ENCODE measurements at regions not wholly inside any gene's neighbourhood (a gene's known extent, or its start where the extent isn't known, plus 50 kb on each side); places are given as distances from the start of the nearest gene placed in this dataset.

DNA sequence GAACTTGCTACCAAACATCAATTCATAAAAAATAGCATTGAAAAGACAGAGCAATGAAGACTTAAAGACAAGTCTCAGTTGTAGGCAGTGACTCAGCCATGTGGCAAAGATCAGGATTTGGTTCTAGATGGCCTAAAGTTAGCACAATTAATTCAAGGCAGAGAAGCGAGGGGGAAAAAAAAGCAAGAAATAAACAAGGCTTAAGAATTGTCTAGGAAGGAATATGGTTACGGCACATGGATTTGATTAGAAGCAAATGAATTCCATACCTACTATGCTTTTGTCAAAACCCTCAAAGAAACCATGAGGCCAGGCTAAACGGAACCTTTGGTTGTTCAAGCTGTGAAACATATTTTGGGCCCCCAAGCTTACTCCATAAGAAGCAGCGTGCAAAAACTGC, 362.2 kb upstream of the KCNH7 start:
- Mint-ChIP-seq H3K27ac (ENCODE audit: unreplicated experiment) (no peak overlapping the region), H3K27me3 (ENCODE audit: unreplicated experiment) (no peaks in the 10 kb centered on the region), H3K9me3 (ENCODE audit: unreplicated experiment) (no peaks in the 10 kb centered on the region), H3K4me1 (ENCODE audit: unreplicated experiment) (no peaks in the 10 kb centered on the region), H3K36me3 (ENCODE audit: low read depth, unreplicated experiment) (no peaks in the 10 kb centered on the region), H3K4me3 (ENCODE audit: unreplicated experiment) (no peak overlapping the region)
- DNase-seq (ENCODE audit: low spot score): no peak
- TF ChIP-seq, protein P1, sequence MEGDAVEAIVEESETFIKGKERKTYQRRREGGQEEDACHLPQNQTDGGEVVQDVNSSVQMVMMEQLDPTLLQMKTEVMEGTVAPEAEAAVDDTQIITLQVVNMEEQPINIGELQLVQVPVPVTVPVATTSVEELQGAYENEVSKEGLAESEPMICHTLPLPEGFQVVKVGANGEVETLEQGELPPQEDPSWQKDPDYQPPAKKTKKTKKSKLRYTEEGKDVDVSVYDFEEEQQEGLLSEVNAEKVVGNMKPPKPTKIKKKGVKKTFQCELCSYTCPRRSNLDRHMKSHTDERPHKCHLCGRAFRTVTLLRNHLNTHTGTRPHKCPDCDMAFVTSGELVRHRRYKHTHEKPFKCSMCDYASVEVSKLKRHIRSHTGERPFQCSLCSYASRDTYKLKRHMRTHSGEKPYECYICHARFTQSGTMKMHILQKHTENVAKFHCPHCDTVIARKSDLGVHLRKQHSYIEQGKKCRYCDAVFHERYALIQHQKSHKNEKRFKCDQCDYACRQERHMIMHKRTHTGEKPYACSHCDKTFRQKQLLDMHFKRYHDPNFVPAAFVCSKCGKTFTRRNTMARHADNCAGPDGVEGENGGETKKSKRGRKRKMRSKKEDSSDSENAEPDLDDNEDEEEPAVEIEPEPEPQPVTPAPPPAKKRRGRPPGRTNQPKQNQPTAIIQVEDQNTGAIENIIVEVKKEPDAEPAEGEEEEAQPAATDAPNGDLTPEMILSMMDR (IDR thresholded peaks at IDR 0.05; ENCODE audit: unreplicated experiment): no peak

DNA sequence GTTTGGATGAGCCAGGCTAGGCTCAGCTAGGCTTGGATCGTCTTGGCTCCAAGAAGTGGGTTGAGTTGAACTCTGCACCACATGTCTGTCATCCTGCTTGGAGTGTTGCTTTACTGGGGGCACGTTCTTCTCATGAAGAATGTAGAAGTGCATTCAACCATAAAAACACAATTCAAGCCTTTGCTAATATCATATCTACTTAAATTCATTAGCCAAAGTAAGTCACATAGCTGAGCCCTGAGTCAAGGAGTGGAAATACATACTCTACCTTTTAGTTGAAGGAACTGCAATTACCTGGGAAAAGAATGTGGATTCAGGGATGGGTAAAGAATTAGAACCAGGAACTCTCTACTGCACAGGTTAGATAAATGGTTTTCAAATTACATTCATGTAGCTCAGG, 360.4 kb upstream of the KCNH7 start:
- no peak for DNase-seq (ENCODE audit: low spot score)
- H3K9me3 Mint-ChIP-seq (ENCODE audit: unreplicated experiment): no peaks in the 10 kb centered on the region
- no peak overlapping the region for H3K27ac Mint-ChIP-seq (ENCODE audit: unreplicated experiment)
- H3K4me3 Mint-ChIP-seq (ENCODE audit: unreplicated experiment): no peak overlapping the region
- TF ChIP-seq, protein P1 (IDR thresholded peaks at IDR 0.05; ENCODE audit: unreplicated experiment): no peak
- no peaks in the 10 kb centered on the region for H3K4me1 Mint-ChIP-seq (ENCODE audit: unreplicated experiment)
- no peaks in the 10 kb centered on the region for H3K27me3 Mint-ChIP-seq (ENCODE audit: unreplicated experiment)
- no peaks in the 10 kb centered on the region for H3K36me3 Mint-ChIP-seq (ENCODE audit: low read depth, unreplicated experiment)

DNA sequence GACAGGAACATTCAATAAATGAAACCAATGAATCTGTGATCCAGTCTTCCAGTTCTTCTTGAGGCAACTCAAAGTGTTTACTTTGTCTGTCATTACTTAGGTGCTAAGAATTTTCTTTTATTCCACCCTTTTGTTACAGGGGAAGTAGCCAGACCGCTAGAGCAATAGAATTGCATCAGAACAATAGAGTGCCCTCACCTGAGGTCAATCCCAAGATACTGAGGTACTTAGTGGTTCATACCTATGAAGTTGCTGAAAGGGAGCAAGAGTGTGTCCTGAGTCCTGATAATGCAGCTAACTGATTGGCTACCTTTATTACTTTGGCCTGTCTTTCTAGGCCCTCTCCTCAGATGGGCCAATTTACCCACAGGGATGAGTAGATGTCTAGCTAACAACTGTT, 359.4 kb upstream of the KCNH7 start:
- no peaks in the 10 kb centered on the region for H3K36me3 Mint-ChIP-seq (ENCODE audit: low read depth, unreplicated experiment)
- H3K9me3 Mint-ChIP-seq (ENCODE audit: unreplicated experiment): no peaks in the 10 kb centered on the region
- no peak for DNase-seq (ENCODE audit: low spot score)
- H3K4me3 Mint-ChIP-seq (ENCODE audit: unreplicated experiment): no peak overlapping the region
- no peaks in the 10 kb centered on the region for H3K27me3 Mint-ChIP-seq (ENCODE audit: unreplicated experiment)
- TF ChIP-seq, protein P1 (IDR thresholded peaks at IDR 0.05; ENCODE audit: unreplicated experiment): no peak
- H3K27ac Mint-ChIP-seq (ENCODE audit: unreplicated experiment): no peak overlapping the region
- no peaks in the 10 kb centered on the region for H3K4me1 Mint-ChIP-seq (ENCODE audit: unreplicated experiment)

DNA sequence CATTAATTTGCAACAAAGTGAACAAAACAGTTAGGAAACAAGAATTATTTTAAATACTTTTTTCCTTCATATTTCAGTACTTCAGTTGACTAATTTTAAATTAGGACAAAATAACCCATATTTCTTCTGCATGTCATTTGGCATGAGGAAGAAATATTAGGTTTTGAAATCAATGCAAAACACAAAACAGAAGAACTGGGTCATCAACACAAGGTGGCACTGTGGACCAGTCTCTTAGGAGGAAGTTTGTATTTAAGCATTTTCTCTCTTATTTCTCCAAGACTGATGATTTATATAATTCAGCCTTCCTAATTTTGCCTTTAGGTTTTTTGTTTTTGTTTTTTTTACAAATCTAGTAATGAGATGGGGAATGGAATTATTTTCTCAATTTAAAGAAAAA, 352.8 kb upstream of the KCNH7 start:
- Mint-ChIP-seq H3K27me3 (ENCODE audit: unreplicated experiment) (no peaks in the 10 kb centered on the region), H3K4me1 (ENCODE audit: unreplicated experiment) (peaks cover 14% of the 10 kb centered on the region), H3K36me3 (ENCODE audit: low read depth, unreplicated experiment) (no peaks in the 10 kb centered on the region), H3K9me3 (ENCODE audit: unreplicated experiment) (no peaks in the 10 kb centered on the region), H3K4me3 (ENCODE audit: unreplicated experiment) (no peak overlapping the region), H3K27ac (ENCODE audit: unreplicated experiment) (no peak overlapping the region)
- TF ChIP-seq, protein P1 (IDR thresholded peaks at IDR 0.05; ENCODE audit: unreplicated experiment): peak; percentile 59
- DNase-seq (ENCODE audit: low spot score): peak; percentile 30

DNA sequence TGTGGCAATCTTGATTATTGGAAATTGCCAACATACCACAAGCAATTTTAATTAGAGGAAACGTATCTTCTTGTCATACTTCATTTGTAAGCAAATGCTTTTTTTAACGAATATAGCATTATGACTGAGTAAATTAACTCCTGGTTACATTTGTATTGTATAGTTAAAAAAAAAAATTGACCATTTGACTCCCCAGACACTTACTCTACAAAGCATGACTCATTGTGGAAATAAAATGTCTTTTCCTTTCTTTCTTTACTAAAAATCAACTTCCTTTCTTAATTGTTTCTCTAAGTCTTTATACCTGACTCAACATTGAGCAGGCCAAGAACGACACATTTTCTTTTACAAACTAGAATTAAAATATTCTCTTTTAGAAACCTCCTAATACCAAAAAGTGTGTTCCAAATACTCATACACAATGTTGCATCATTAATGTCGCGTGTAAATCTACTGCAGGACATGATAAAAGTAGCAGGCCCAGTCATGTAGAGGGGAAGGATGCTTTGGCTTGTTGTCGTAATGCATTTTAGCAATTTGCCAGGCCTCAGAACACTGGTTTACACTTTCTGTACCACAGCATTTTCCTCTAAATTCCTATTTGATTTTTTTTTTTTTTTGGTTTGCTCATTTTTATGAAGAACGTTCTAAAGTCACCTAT, 349.6 kb upstream of the KCNH7 start:
- no peaks in the 10 kb centered on the region for H3K36me3 Mint-ChIP-seq (ENCODE audit: low read depth, unreplicated experiment)
- TF ChIP-seq, protein P1 (IDR thresholded peaks at IDR 0.05; ENCODE audit: unreplicated experiment): no peak
- peaks cover 14% of the 10 kb centered on the region for H3K4me1 Mint-ChIP-seq (ENCODE audit: unreplicated experiment)
- H3K27ac Mint-ChIP-seq (ENCODE audit: unreplicated experiment): no peak overlapping the region
- no peak overlapping the region for H3K4me3 Mint-ChIP-seq (ENCODE audit: unreplicated experiment)
- H3K27me3 Mint-ChIP-seq (ENCODE audit: unreplicated experiment): no peaks in the 10 kb centered on the region
- no peak for DNase-seq (ENCODE audit: low spot score)
- H3K9me3 Mint-ChIP-seq (ENCODE audit: unreplicated experiment): no peaks in the 10 kb centered on the region
